ENCODE measurements at regions not wholly inside any gene's neighbourhood (a gene's known extent, or its start where the extent isn't known, plus 50 kb on each side); places are given as distances from the start of the nearest gene placed in this dataset.

DNA sequence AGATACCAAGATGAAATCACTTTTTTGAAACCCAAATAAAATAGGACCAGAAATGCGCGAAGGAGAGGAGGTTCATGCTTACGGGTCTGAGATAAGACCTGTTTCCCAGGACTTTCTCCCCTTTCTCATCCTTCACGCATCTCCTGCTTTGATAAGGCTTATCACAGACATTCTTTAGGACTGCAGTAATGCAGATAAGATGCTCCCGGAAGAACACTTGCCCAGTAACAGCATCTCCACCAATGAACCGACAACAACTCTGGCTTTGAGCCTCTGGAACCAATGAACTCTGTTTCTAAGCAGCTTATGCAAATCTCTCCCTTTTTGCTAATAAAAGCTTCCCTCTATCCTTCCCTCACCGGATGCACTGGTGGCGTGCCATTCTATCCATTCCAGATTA is 783.4 kb upstream of the ARGLU1 start:
- no peaks in the 10 kb centered on the region for H3K36me3 ChIP-seq (ENCODE audit: control insufficient read depth in 4 of 4, insufficient read depth in 4 of 4, low read length in 4 of 4)
- ATAC-seq (ENCODE audit: insufficient read depth, low FRiP score) (peak; percentile 48), DNase-seq (peak in 2 of 3 donors; percentile 26)
- WGBS, 2 donors, result 53 to 76% methylated on average over 8 of the region's 8 CpGs
- no peaks in the 10 kb centered on the region for H3K27me3 ChIP-seq (ENCODE audit: control insufficient read depth in 3 of 3, insufficient read depth in 3 of 3, low read length in 2 of 3)
- H3K9me3 ChIP-seq (ENCODE audit: control insufficient read depth in 4 of 4, insufficient read depth in 3 of 4, low read length in 3 of 4), result peaks cover 0 to 3% (median 0%) of the 10 kb centered on the region in 4 donors
- TF ChIP-seq, protein P1, sequence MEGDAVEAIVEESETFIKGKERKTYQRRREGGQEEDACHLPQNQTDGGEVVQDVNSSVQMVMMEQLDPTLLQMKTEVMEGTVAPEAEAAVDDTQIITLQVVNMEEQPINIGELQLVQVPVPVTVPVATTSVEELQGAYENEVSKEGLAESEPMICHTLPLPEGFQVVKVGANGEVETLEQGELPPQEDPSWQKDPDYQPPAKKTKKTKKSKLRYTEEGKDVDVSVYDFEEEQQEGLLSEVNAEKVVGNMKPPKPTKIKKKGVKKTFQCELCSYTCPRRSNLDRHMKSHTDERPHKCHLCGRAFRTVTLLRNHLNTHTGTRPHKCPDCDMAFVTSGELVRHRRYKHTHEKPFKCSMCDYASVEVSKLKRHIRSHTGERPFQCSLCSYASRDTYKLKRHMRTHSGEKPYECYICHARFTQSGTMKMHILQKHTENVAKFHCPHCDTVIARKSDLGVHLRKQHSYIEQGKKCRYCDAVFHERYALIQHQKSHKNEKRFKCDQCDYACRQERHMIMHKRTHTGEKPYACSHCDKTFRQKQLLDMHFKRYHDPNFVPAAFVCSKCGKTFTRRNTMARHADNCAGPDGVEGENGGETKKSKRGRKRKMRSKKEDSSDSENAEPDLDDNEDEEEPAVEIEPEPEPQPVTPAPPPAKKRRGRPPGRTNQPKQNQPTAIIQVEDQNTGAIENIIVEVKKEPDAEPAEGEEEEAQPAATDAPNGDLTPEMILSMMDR (IDR thresholded peaks at IDR 0.05; ENCODE audit: control extremely low read depth, extremely low read depth), result no peak
- no peak overlapping the region for H3K4me3 ChIP-seq
- no peaks in the 10 kb centered on the region for H3K4me1 ChIP-seq (ENCODE audit: control insufficient read depth in 5 of 5, insufficient read depth in 5 of 5, low read length in 5 of 5)
- H3K9ac ChIP-seq (ENCODE audit: insufficient read depth in 1 of 2, low read length in 2 of 2), result no peak overlapping the region
- no peak overlapping the region for H3K27ac ChIP-seq (ENCODE audit: low read depth in 1 of 2, low read length in 1 of 2)

DNA sequence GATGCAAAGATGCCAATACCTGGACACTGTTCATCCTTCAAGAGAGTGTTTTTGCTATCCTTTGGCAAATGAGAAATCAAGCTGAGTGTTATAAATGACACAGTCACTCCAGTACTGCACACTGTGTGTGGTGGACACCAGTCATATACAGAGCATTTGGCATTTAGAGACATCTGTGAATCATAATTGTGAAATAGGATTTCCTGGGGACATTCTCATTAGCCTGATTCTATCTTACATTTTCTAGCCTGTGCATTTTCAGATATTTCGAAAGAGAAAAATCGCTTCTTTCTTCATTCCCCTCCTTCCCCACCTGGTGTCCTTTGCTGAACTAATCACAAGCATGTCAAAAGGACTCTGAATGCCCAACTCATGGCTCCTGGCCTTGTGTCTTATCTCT is 781.0 kb upstream of the ARGLU1 start:
- 84 to 88% methylated on average over 2 of the region's 2 CpGs for WGBS, 2 donors
- H3K4me1 ChIP-seq (ENCODE audit: control insufficient read depth in 5 of 5, insufficient read depth in 5 of 5, low read length in 5 of 5), result no peaks in the 10 kb centered on the region
- no peaks in the 10 kb centered on the region for H3K27me3 ChIP-seq (ENCODE audit: control insufficient read depth in 3 of 3, insufficient read depth in 3 of 3, low read length in 2 of 3)
- TF ChIP-seq, protein P1 (IDR thresholded peaks at IDR 0.05; ENCODE audit: control extremely low read depth, extremely low read depth), result no peak
- H3K4me3 ChIP-seq, result no peak overlapping the region
- no peak for ATAC-seq (ENCODE audit: insufficient read depth, low FRiP score)
- H3K9me3 ChIP-seq (ENCODE audit: control insufficient read depth in 4 of 4, insufficient read depth in 3 of 4, low read length in 3 of 4), result peaks cover 0 to 1% (median 0%) of the 10 kb centered on the region in 4 donors
- no peak overlapping the region for H3K9ac ChIP-seq (ENCODE audit: insufficient read depth in 1 of 2, low read length in 2 of 2)
- no peak overlapping the region for H3K27ac ChIP-seq (ENCODE audit: low read depth in 1 of 2, low read length in 1 of 2)
- DNase-seq, result no peak
- H3K36me3 ChIP-seq (ENCODE audit: control insufficient read depth in 4 of 4, insufficient read depth in 4 of 4, low read length in 4 of 4), result no peaks in the 10 kb centered on the region

DNA sequence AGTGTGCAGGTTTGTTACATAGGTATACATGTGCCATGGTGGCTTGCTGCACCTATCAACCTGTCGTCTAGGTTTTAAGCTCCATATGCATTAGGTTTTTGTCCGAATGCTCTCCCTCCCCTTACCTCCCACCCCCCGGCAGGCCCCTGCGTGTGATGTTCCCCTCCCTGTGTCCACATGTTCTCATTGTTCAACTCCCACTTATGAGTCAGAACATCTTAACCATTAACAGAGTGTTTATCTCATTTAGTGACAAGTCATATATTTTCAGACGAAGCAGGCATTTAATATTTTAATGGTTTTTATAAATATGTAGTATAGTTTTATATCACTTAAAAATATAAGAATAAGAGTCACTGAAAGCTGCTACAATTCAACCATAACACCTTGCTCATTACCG is 780.5 kb upstream of the ARGLU1 start:
- WGBS, 2 donors, result 75 to 78% methylated on average over 6 of the region's 6 CpGs
- ATAC-seq (ENCODE audit: insufficient read depth, low FRiP score) (no peak), DNase-seq (no peak)
- Histone ChIP-seq H3K9me3 (ENCODE audit: control insufficient read depth in 4 of 4, insufficient read depth in 3 of 4, low read length in 3 of 4) (peaks cover 0 to 1% (median 0%) of the 10 kb centered on the region in 4 donors), H3K4me1 (ENCODE audit: control insufficient read depth in 5 of 5, insufficient read depth in 5 of 5, low read length in 5 of 5) (no peaks in the 10 kb centered on the region), H3K4me3 (no peak overlapping the region), H3K9ac (ENCODE audit: insufficient read depth in 1 of 2, low read length in 2 of 2) (no peak overlapping the region), H3K27me3 (ENCODE audit: control insufficient read depth in 3 of 3, insufficient read depth in 3 of 3, low read length in 2 of 3) (no peaks in the 10 kb centered on the region), H3K36me3 (ENCODE audit: control insufficient read depth in 4 of 4, insufficient read depth in 4 of 4, low read length in 4 of 4) (no peaks in the 10 kb centered on the region), H3K27ac (ENCODE audit: low read depth in 1 of 2, low read length in 1 of 2) (no peak overlapping the region)
- TF ChIP-seq, protein P1 (IDR thresholded peaks at IDR 0.05; ENCODE audit: control extremely low read depth, extremely low read depth), result no peak

All from lung (tissue), 11 donors.